Large intestine (tissue), 3 donors: ENCODE measurements at regions not wholly inside any gene's neighbourhood (a gene's known extent, or its start where the extent isn't known, plus 50 kb on each side); places are given as distances from the start of the nearest gene placed in this dataset.

Experiments
- DNase-seq, 2 donors: peaks; one replicate each; pipeline versions ENCODE4 v3.0.0 to v3.0.0-alpha.2; 2013
- H3K27ac ChIP-seq: one replicate; pipeline ENCODE4 v1.5.1; 2013; ENCODE audit warnings: low read length
- H3K27me3 ChIP-seq: 2 replicates; pipeline ENCODE4 v1.6.1; 2013; ENCODE audit warnings: low read length; ENCODE audit not compliant: control insufficient read depth, insufficient read depth
- H3K36me3 ChIP-seq: 2 replicates; pipeline ENCODE4 v1.6.1; 2013; ENCODE audit warnings: low read length; ENCODE audit not compliant: control insufficient read depth, insufficient read depth
- H3K4me1 ChIP-seq: one replicate; pipeline ENCODE4 v1.6.1; 2013; ENCODE audit warnings: low read length; ENCODE audit not compliant: control insufficient read depth, insufficient read depth
- H3K4me3 ChIP-seq: one replicate; pipeline ENCODE4 v1.5.1; 2013; ENCODE audit warnings: low read length
- H3K9me3 ChIP-seq: one replicate; pipeline ENCODE4 v1.6.1; 2013; ENCODE audit warnings: mild to moderate bottlenecking, low read depth, low read length, moderate library complexity; ENCODE audit not compliant: control insufficient read depth
- WGBS: methylation state at CpG from one replicate; pipeline ENCODE4 v1.1.5; 2013; ENCODE audit warnings: low lambda C conversion rate; ENCODE audit not compliant: insufficient coverage; 5-methylcytosine and 5-hydroxymethylcytosine counted together

GRCh38 chr3:29183346-29184087, 97.4 kb upstream of the RBMS3 start:
- 93% methylated on average over 3 of the region's 8 CpGs for WGBS
- Histone ChIP-seq H3K27ac (no peak overlapping the region), H3K4me3 (no peak overlapping the region), H3K36me3 (no peaks in the 10 kb centered on the region), H3K4me1 (no peaks in the 10 kb centered on the region), H3K27me3 (no peaks in the 10 kb centered on the region), H3K9me3 (no peaks in the 10 kb centered on the region)
- DNase-seq, result no peak

- Histone ChIP-seq H3K36me3 (no peaks in the 10 kb centered on the region), H3K9me3 (no peaks in the 10 kb centered on the region), H3K27me3 (no peaks in the 10 kb centered on the region), H3K4me3 (no peak overlapping the region), H3K27ac (no peak overlapping the region), H3K4me1 (no peaks in the 10 kb centered on the region)
- no CpG with 5 or more reads among the region's 1 CpG for WGBS
- no peak for DNase-seq
Observed at GRCh38 chr3:29185706-29186105, 95.2 kb upstream of the RBMS3 start.

GRCh38 chr3:29186131-29186599, 94.7 kb upstream of the RBMS3 start:
- H3K4me3 ChIP-seq, result no peak overlapping the region
- no peak overlapping the region for H3K27ac ChIP-seq
- WGBS, result no CpG with 5 or more reads among the region's 1 CpG
- H3K9me3 ChIP-seq, result no peaks in the 10 kb centered on the region
- H3K36me3 ChIP-seq, result no peaks in the 10 kb centered on the region
- DNase-seq, result no peak
- no peaks in the 10 kb centered on the region for H3K27me3 ChIP-seq
- no peaks in the 10 kb centered on the region for H3K4me1 ChIP-seq

DNA sequence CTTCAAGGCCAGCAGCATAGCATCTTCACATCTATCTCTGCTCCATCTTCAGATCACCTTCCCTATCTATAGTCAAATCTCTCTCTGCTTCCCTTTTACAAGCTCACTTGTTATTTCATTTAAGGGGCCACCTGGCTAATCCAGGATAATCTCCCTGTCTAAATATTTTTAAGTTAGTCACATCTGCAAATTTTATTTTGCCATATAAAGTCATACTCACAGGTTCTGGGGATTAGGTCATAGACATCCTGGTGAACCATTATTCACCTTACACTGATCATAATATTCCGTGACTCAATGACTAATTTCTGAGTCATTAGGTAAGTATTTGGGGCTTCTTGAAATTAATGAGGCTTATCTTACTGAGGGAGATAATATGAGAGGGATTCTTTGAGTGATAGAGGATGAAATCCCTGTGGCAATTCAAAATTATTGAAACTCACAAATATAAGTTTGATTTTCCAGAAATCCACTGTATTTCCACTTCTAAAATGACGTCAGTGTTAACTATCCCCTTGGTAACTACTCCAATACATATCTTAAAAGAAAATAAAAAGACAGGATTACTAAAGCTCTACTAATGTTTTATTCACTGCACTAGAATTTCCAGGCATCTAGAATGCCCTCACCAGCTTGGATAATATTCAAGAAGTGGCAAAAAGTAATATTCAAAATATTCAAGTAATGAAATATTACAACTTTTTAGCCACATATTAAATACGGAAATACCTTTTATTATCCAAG, 93.7 kb upstream of the RBMS3 start:
- H3K27ac ChIP-seq, result no peak overlapping the region
- no peaks in the 10 kb centered on the region for H3K27me3 ChIP-seq
- 100% methylated on average over 1 of the region's 3 CpGs for WGBS
- H3K36me3 ChIP-seq, result no peaks in the 10 kb centered on the region
- DNase-seq, result no peak
- H3K4me3 ChIP-seq, result no peak overlapping the region
- no peaks in the 10 kb centered on the region for H3K4me1 ChIP-seq
- H3K9me3 ChIP-seq, result no peaks in the 10 kb centered on the region

GRCh38 chr3:29189328-29189727, 91.5 kb upstream of the RBMS3 start:
- no peaks in the 10 kb centered on the region for H3K4me1 ChIP-seq
- H3K27ac ChIP-seq, result no peak overlapping the region
- no peaks in the 10 kb centered on the region for H3K9me3 ChIP-seq
- H3K27me3 ChIP-seq, result no peaks in the 10 kb centered on the region
- DNase-seq, result no peak
- no peak overlapping the region for H3K4me3 ChIP-seq
- no peaks in the 10 kb centered on the region for H3K36me3 ChIP-seq

- H3K36me3 ChIP-seq, result no peaks in the 10 kb centered on the region
- H3K9me3 ChIP-seq, result no peaks in the 10 kb centered on the region
- H3K4me1 ChIP-seq, result no peaks in the 10 kb centered on the region
- H3K27ac ChIP-seq, result no peak overlapping the region
- no peaks in the 10 kb centered on the region for H3K27me3 ChIP-seq
- no peak overlapping the region for H3K4me3 ChIP-seq
- DNase-seq, result no peak
- WGBS, result 70% methylated on average over 1 of the region's 1 CpG
Observed at GRCh38 chr3:29194139-29194538, 86.7 kb upstream of the RBMS3 start.

- Histone ChIP-seq H3K9me3 (no peaks in the 10 kb centered on the region), H3K36me3 (no peaks in the 10 kb centered on the region), H3K4me3 (no peak overlapping the region), H3K27ac (no peak overlapping the region), H3K27me3 (no peaks in the 10 kb centered on the region), H3K4me1 (no peaks in the 10 kb centered on the region)
- DNase-seq, result no peak
- WGBS, result no CpG with 5 or more reads among the region's 3 CpGs
Observed at GRCh38 chr3:29195056-29195455, 85.8 kb upstream of the RBMS3 start.

DNA sequence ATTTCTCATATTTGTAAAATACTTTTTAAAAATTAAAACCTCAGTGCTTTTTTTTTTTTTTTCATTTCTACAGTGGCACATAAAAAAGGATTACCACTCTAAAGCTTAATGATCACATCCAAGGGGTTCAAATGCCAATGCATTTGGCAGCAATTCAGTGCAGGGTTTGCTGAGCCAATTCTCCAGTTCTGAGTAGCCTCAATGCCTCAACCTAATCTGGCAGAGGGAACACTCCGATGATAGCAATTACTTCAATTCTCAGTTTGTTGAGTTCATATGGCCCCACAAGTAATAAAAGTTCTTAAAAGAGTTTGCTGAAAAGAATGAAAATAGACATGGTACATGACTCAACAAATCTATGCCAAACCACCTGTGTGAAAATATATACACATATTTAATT, 79.3 kb upstream of the RBMS3 start:
- Histone ChIP-seq H3K27me3 (no peaks in the 10 kb centered on the region), H3K27ac (no peak overlapping the region), H3K36me3 (no peaks in the 10 kb centered on the region), H3K4me3 (no peak overlapping the region), H3K9me3 (no peaks in the 10 kb centered on the region), H3K4me1 (no peaks in the 10 kb centered on the region)
- no CpG with 5 or more reads among the region's 1 CpG for WGBS
- no peak for DNase-seq

GRCh38 chr3:29202378-29202777, 78.5 kb upstream of the RBMS3 start:
- Histone ChIP-seq H3K27me3 (no peaks in the 10 kb centered on the region), H3K4me1 (no peaks in the 10 kb centered on the region), H3K27ac (no peak overlapping the region), H3K9me3 (no peaks in the 10 kb centered on the region), H3K36me3 (no peaks in the 10 kb centered on the region), H3K4me3 (no peak overlapping the region)
- WGBS, result no CpG with 5 or more reads among the region's 4 CpGs
- no peak for DNase-seq

DNA sequence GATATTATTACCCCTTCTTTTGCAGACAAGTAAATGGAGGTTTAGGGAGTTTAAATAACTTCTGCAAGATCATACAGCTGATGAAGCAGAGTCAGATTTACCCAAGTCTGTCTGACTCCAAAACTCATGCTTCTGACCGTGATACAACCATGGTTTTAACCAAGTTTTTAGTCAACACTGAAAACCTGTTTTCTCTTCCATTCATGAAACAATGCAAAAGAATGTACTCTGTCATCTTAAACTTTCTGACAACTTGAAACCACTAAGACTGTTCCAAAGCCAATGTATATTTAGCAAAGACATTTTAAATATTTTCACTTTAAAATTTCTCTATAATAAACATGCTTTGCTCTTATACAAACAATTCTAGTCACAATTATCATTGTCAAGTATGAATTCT, 77.0 kb upstream of the RBMS3 start:
- no peak for DNase-seq
- no peaks in the 10 kb centered on the region for H3K27me3 ChIP-seq
- no peaks in the 10 kb centered on the region for H3K4me1 ChIP-seq
- H3K9me3 ChIP-seq, result no peaks in the 10 kb centered on the region
- no peak overlapping the region for H3K27ac ChIP-seq
- no peaks in the 10 kb centered on the region for H3K36me3 ChIP-seq
- no peak overlapping the region for H3K4me3 ChIP-seq
- no CpG with 5 or more reads among the region's 1 CpG for WGBS

- no peaks in the 10 kb centered on the region for H3K36me3 ChIP-seq
- no peaks in the 10 kb centered on the region for H3K27me3 ChIP-seq
- no peak overlapping the region for H3K4me3 ChIP-seq
- H3K4me1 ChIP-seq, result no peaks in the 10 kb centered on the region
- H3K9me3 ChIP-seq, result no peaks in the 10 kb centered on the region
- no CpG with 5 or more reads among the region's 1 CpG for WGBS
- no peak for DNase-seq
- no peak overlapping the region for H3K27ac ChIP-seq
Observed at GRCh38 chr3:29207427-29207826, 73.4 kb upstream of the RBMS3 start.
